Natural killer cell (primary cell): ENCODE measurements at regions not wholly inside any gene's neighbourhood (a gene's known extent, or its start where the extent isn't known, plus 50 kb on each side); places are given as distances from the start of the nearest gene placed in this dataset.

Source experiments
- ATAC-seq, 3 donors: fragments of 150-1000 bp in 2 of 3; fragments of 200-7000 bp in 1 of 3; cut with Tn5 transposase; 1 replicate in 1 of 3; 2 replicates in 2 of 3; pipeline ENCODE4 v1.10.0; 2021; ENCODE audit warnings: mild to moderate bottlenecking in 2 of 3, moderate library complexity in 2 of 3
- DNase-seq, 2 donors: peaks; one replicate each; pipeline versions ENCODE4 v3.0.0 to v3.0.0-alpha.2; 2013 to 2021; ENCODE audit warnings: mixed read lengths in 1 of 2
- H3K27ac ChIP-seq: one replicate; pipeline ENCODE4 v1.5.1; 2013; ENCODE audit warnings: mild to moderate bottlenecking, low read length
- H3K27me3 ChIP-seq: one replicate; pipeline ENCODE4 v1.6.1; 2013; ENCODE audit warnings: low read length; ENCODE audit not compliant: control insufficient read depth, insufficient read depth
- H3K36me3 ChIP-seq: one replicate; pipeline ENCODE4 v1.6.1; 2013; ENCODE audit warnings: low read length; ENCODE audit not compliant: control insufficient read depth, insufficient read depth
- H3K4me1 ChIP-seq: one replicate; pipeline ENCODE4 v1.6.1; 2013; ENCODE audit warnings: low read length; ENCODE audit not compliant: control insufficient read depth, insufficient read depth
- H3K4me3 ChIP-seq: one replicate; pipeline ENCODE4 v1.5.1; 2013; ENCODE audit warnings: low read length
- H3K9me3 ChIP-seq: one replicate; pipeline ENCODE4 v1.6.1; 2013; ENCODE audit warnings: low read length; ENCODE audit not compliant: control insufficient read depth, insufficient read depth
- H3K27ac Mint-ChIP-seq, 2 donors: one replicate each; pipeline ENCODE4 v1.8.0; 2022; ENCODE audit warnings: mild to moderate bottlenecking in 2 of 2, mixed read lengths in 2 of 2, moderate library complexity in 1 of 2
- H3K27me3 Mint-ChIP-seq, 2 donors: one replicate each; pipeline ENCODE4 v1.8.0; 2022; ENCODE audit warnings: low read depth in 2 of 2, mixed read lengths in 2 of 2
- H3K36me3 Mint-ChIP-seq: one replicate; pipeline ENCODE4 v1.8.0; 2022; ENCODE audit warnings: mixed read lengths
- H3K4me1 Mint-ChIP-seq, 2 donors: one replicate each; pipeline ENCODE4 v1.8.0; 2022; ENCODE audit warnings: mixed read lengths in 2 of 2
- H3K4me3 Mint-ChIP-seq: one replicate; pipeline ENCODE4 v1.8.0; 2022; ENCODE audit warnings: mild to moderate bottlenecking, moderate library complexity, mixed read lengths
- H3K9me3 Mint-ChIP-seq, 2 donors: one replicate each; pipeline ENCODE4 v1.8.0; 2022; ENCODE audit warnings: mixed read lengths in 2 of 2
- CTCF ChIP-seq: fragments of 200-600 bp; IDR thresholded peaks from one replicate; pipeline ENCODE4 v1.8.0; 2022; ENCODE audit warnings: antibody characterized with exemption
- WGBS: methylation state at CpG from one replicate; pipeline ENCODE4 v1.1.7; 2013; ENCODE audit warnings: missing lambda C conversion rate; ENCODE audit not compliant: insufficient coverage; 5-methylcytosine and 5-hydroxymethylcytosine counted together
- intact Hi-C: fragments of 100-400 bp; cut with micrococcal nuclease; formaldehyde crosslinking; loops from one replicate; pipeline ENCODE4 v1.14.2; 2022

GRCh38 chr7:8823486-8823885 is 390.1 kb downstream of the NXPH1 start:
- WGBS, result 100% methylated on average over 1 of the region's 2 CpGs
- H3K27ac Mint-ChIP-seq, result no peak overlapping the region
- peaks cover 7% of the 10 kb centered on the region for H3K36me3 Mint-ChIP-seq
- H3K4me1 Mint-ChIP-seq, result no peaks in the 10 kb centered on the region
- no peak for DNase-seq
- H3K27me3 Mint-ChIP-seq, result no peaks in the 10 kb centered on the region
- intact Hi-C loops, result no loop called here
- Histone ChIP-seq H3K4me1 (no peaks in the 10 kb centered on the region), H3K9me3 (peaks cover 8% of the 10 kb centered on the region), H3K27ac (no peak overlapping the region), H3K4me3 (no peak overlapping the region), H3K27me3 (no peaks in the 10 kb centered on the region), H3K36me3 (no peaks in the 10 kb centered on the region)
- peaks cover 9 to 13% of the 10 kb centered on the region in 2 donors for H3K9me3 Mint-ChIP-seq
- H3K4me3 Mint-ChIP-seq, result no peak overlapping the region
- ATAC-seq, result no peak
- no peak for TF ChIP-seq CTCF

- peaks cover 10 to 14% of the 10 kb centered on the region in 2 donors for H3K9me3 Mint-ChIP-seq
- Histone ChIP-seq H3K4me3 (no peak overlapping the region), H3K4me1 (no peaks in the 10 kb centered on the region), H3K36me3 (no peaks in the 10 kb centered on the region), H3K27me3 (no peaks in the 10 kb centered on the region), H3K27ac (no peak overlapping the region), H3K9me3 (peaks cover 4% of the 10 kb centered on the region)
- TF ChIP-seq CTCF, result no peak
- intact Hi-C loops, result no loop called here
- H3K36me3 Mint-ChIP-seq, result peaks cover 7% of the 10 kb centered on the region
- no CpG with 5 or more reads among the region's 1 CpG for WGBS
- H3K4me1 Mint-ChIP-seq, result no peaks in the 10 kb centered on the region
- DNase-seq (no peak), ATAC-seq (no peak)
- no peaks in the 10 kb centered on the region for H3K27me3 Mint-ChIP-seq
- no peak overlapping the region for H3K4me3 Mint-ChIP-seq
- H3K27ac Mint-ChIP-seq, result no peak overlapping the region
Measured at GRCh38 chr7:8827329-8827728, 393.9 kb downstream of the NXPH1 start.

GRCh38 chr7:8829100-8829499 is 395.7 kb downstream of the NXPH1 start:
- H3K27me3 Mint-ChIP-seq, result no peaks in the 10 kb centered on the region
- WGBS, result no CpG with 5 or more reads among the region's 4 CpGs

More at GRCh38 chr7:8829100-8829499, 395.7 kb downstream of the NXPH1 start:
- Mint-ChIP-seq H3K36me3 (peaks cover 7% of the 10 kb centered on the region), H3K4me3 (no peak overlapping the region), H3K4me1 (no peaks in the 10 kb centered on the region), H3K27ac (no peak overlapping the region), H3K9me3 (peaks cover 12 to 16% of the 10 kb centered on the region in 2 donors)
- no peak for DNase-seq
- intact Hi-C loops, result no loop called here
- H3K4me3 ChIP-seq, result no peak overlapping the region
- no peak for TF ChIP-seq CTCF
- ATAC-seq, result no peak
- no peaks in the 10 kb centered on the region for H3K4me1 ChIP-seq
- no peaks in the 10 kb centered on the region for H3K36me3 ChIP-seq
- no peak overlapping the region for H3K27ac ChIP-seq
- H3K9me3 ChIP-seq, result peaks cover 3% of the 10 kb centered on the region
- H3K27me3 ChIP-seq, result no peaks in the 10 kb centered on the region
